ENCODE measurements at regions not wholly inside any gene's neighbourhood (a gene's known extent, or its start where the extent isn't known, plus 50 kb on each side); places are given as distances from the start of the nearest gene placed in this dataset.

DNA sequence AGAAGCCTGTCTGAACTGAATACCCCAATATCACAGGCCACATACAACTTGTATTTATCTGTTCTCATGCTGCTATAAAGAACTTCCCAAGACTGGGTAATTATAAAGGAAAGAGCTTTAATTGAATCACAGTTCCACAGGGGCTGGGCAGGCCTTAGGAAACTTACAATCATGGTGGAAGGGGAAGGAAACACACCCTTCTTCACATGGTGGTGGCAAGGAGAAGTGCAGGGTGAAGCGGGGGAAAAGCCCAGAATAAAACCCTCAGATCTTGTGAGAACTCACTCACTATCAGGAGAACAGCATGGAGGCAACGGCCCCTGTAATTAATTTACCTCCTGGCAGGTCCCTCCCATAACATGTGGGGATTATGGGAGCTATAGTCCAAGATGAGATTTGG lies 50.3 kb upstream of the FNDC1 start:
- Histone ChIP-seq H3K27me3 (ENCODE audit: control insufficient read depth in 2 of 2, insufficient read depth in 2 of 2, low read length in 2 of 2) (no peaks in the 10 kb centered on the region), H3K9me3 (ENCODE audit: control insufficient read depth in 2 of 3, low read length in 3 of 3) (no peaks in the 10 kb centered on the region), H3K27ac (ENCODE audit: low read depth, low read length) (no peak overlapping the region), H3K36me3 (ENCODE audit: control insufficient read depth in 2 of 3, insufficient read depth in 3 of 3, low read length in 3 of 3) (no peaks in the 10 kb centered on the region), H3K4me3 (ENCODE audit: low read length) (no peak overlapping the region), H3K4me1 (ENCODE audit: control insufficient read depth in 2 of 2, insufficient read depth in 2 of 2, low read length in 2 of 2) (no peaks in the 10 kb centered on the region)
- no peak for DNase-seq
- peak overlapping the region in 1 of 9 donors; percentile 26 for H3K27ac Mint-ChIP-seq
- peaks cover 0 to 2% (median 0%) of the 10 kb centered on the region in 5 donors for H3K36me3 Mint-ChIP-seq
- POLR2A ChIA-PET = no interaction called here
- H3K4me3 Mint-ChIP-seq = no peak overlapping the region
- H3K9me3 Mint-ChIP-seq = peaks cover 0 to 1% (median 0%) of the 10 kb centered on the region in 11 donors
- peaks cover 0 to 17% (median 8%) of the 10 kb centered on the region in 7 donors for H3K4me1 Mint-ChIP-seq
- ATAC-seq = peak; percentile 29
- H3K27me3 Mint-ChIP-seq = peaks cover 0 to 21% (median 0%) of the 10 kb centered on the region in 5 donors
- intact Hi-C loops (cut with micrococcal nuclease) = no loop called here
- CTCF ChIA-PET = interaction anchor here (0.9 kb wide), 1 partner anchor 11 kb away, joined by 3 read pairs; no protein-coding TSS in a partner anchor

- no peaks in the 10 kb centered on the region for H3K27me3 ChIP-seq (ENCODE audit: control insufficient read depth in 2 of 2, insufficient read depth in 2 of 2, low read length in 2 of 2)
- H3K9me3 Mint-ChIP-seq = peaks cover 0 to 1% (median 0%) of the 10 kb centered on the region in 11 donors
- H3K27ac Mint-ChIP-seq = no peak overlapping the region
- no peaks in the 10 kb centered on the region for H3K36me3 Mint-ChIP-seq
- no peaks in the 10 kb centered on the region for H3K4me1 ChIP-seq (ENCODE audit: control insufficient read depth in 2 of 2, insufficient read depth in 2 of 2, low read length in 2 of 2)
- intact Hi-C loops (cut with micrococcal nuclease) = no loop called here
- H3K4me3 ChIP-seq (ENCODE audit: low read length) = no peak overlapping the region
- DNase-seq (no peak), ATAC-seq (peak; percentile 71)
- H3K4me1 Mint-ChIP-seq = peaks cover 0 to 14% (median 6%) of the 10 kb centered on the region in 7 donors
- H3K27me3 Mint-ChIP-seq = peaks cover 0 to 11% (median 0%) of the 10 kb centered on the region in 5 donors
- no peaks in the 10 kb centered on the region for H3K36me3 ChIP-seq (ENCODE audit: control insufficient read depth in 2 of 3, insufficient read depth in 3 of 3, low read length in 3 of 3)
- H3K9me3 ChIP-seq (ENCODE audit: control insufficient read depth in 2 of 3, low read length in 3 of 3) = no peaks in the 10 kb centered on the region
- ChIA-PET POLR2A (no interaction called here), CTCF (no interaction called here)
- H3K4me3 Mint-ChIP-seq = no peak overlapping the region
- no peak overlapping the region for H3K27ac ChIP-seq (ENCODE audit: low read depth, low read length)
Measured at GRCh38 chr6:159117563-159117962, 51.6 kb upstream of the FNDC1 start.

GRCh38 chr6:159117046-159117445 lies 52.2 kb upstream of the FNDC1 start:
- intact Hi-C loops (cut with micrococcal nuclease) = no loop called here
- no peaks in the 10 kb centered on the region for H3K36me3 Mint-ChIP-seq
- no peak overlapping the region for H3K27ac ChIP-seq (ENCODE audit: low read depth, low read length)
- H3K4me3 Mint-ChIP-seq = no peak overlapping the region
- no peak overlapping the region for H3K27ac Mint-ChIP-seq
- no peaks in the 10 kb centered on the region for H3K27me3 ChIP-seq (ENCODE audit: control insufficient read depth in 2 of 2, insufficient read depth in 2 of 2, low read length in 2 of 2)
- H3K36me3 ChIP-seq (ENCODE audit: control insufficient read depth in 2 of 3, insufficient read depth in 3 of 3, low read length in 3 of 3) = no peaks in the 10 kb centered on the region
- peaks cover 0 to 14% (median 6%) of the 10 kb centered on the region in 7 donors for H3K4me1 Mint-ChIP-seq
- peaks cover 0 to 8% (median 0%) of the 10 kb centered on the region in 5 donors for H3K27me3 Mint-ChIP-seq
- ChIA-PET CTCF (no interaction called here), POLR2A (interaction anchor here (0.7 kb wide), 1 partner anchor 117 kb away, joined by 3 read pairs; the partner anchor contains the start of gene RSPH3)
- ATAC-seq (no peak), DNase-seq (no peak)
- no peaks in the 10 kb centered on the region for H3K4me1 ChIP-seq (ENCODE audit: control insufficient read depth in 2 of 2, insufficient read depth in 2 of 2, low read length in 2 of 2)
- peaks cover 0 to 1% (median 0%) of the 10 kb centered on the region in 11 donors for H3K9me3 Mint-ChIP-seq
- no peak overlapping the region for H3K4me3 ChIP-seq (ENCODE audit: low read length)
- no peaks in the 10 kb centered on the region for H3K9me3 ChIP-seq (ENCODE audit: control insufficient read depth in 2 of 3, low read length in 3 of 3)

GRCh38 chr6:159116343-159116742 lies 52.9 kb upstream of the FNDC1 start:
- Mint-ChIP-seq H3K4me3 (no peak overlapping the region), H3K9me3 (peaks cover 0 to 1% (median 0%) of the 10 kb centered on the region in 11 donors), H3K4me1 (peaks cover 0 to 13% (median 6%) of the 10 kb centered on the region in 7 donors), H3K27ac (no peak overlapping the region), H3K27me3 (peaks cover 0 to 8% (median 0%) of the 10 kb centered on the region in 5 donors), H3K36me3 (no peaks in the 10 kb centered on the region)
- ATAC-seq (peak; percentile 41), DNase-seq (no peak)
- Histone ChIP-seq H3K9me3 (ENCODE audit: control insufficient read depth in 2 of 3, low read length in 3 of 3) (no peaks in the 10 kb centered on the region), H3K27ac (ENCODE audit: low read depth, low read length) (no peak overlapping the region), H3K27me3 (ENCODE audit: control insufficient read depth in 2 of 2, insufficient read depth in 2 of 2, low read length in 2 of 2) (no peaks in the 10 kb centered on the region), H3K4me3 (ENCODE audit: low read length) (no peak overlapping the region), H3K36me3 (ENCODE audit: control insufficient read depth in 2 of 3, insufficient read depth in 3 of 3, low read length in 3 of 3) (no peaks in the 10 kb centered on the region), H3K4me1 (ENCODE audit: control insufficient read depth in 2 of 2, insufficient read depth in 2 of 2, low read length in 2 of 2) (peaks cover 0 to 1% of the 10 kb centered on the region in 2 donors)
- intact Hi-C loops (cut with micrococcal nuclease) = no loop called here
- CTCF ChIA-PET = interaction anchor here (0.8 kb wide), 1 partner anchor 17 kb away, joined by 3 read pairs; no protein-coding TSS in a partner anchor
- POLR2A ChIA-PET = interaction anchor here (0.7 kb wide), 1 partner anchor 116 kb away, joined by 3 read pairs; the partner anchor contains the start of gene RSPH3

DNA sequence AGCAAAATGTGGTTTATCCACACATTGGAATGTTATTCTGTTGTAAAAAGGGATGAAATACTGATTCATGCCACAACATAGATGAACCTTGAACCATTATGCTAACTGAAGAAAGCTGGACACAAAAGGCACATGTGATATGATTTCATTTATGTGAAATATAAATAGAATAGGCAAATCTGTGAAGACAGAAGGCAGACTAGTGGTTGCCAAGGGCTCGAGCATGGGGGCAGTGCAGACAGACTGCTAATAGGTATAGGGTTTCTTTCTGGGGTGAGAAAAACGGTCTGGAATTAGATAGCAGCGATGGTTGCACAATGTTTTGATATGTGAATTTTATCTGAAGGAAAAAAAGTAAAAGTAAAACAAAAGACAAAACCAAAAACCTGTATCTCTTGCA lies 54.6 kb upstream of the FNDC1 start:
- Mint-ChIP-seq H3K9me3 (no peaks in the 10 kb centered on the region), H3K4me3 (no peak overlapping the region), H3K4me1 (peaks cover 12 to 27% (median 18%) of the 10 kb centered on the region in 7 donors), H3K27me3 (peaks cover 0 to 6% (median 0%) of the 10 kb centered on the region in 5 donors), H3K36me3 (no peaks in the 10 kb centered on the region), H3K27ac (no peak overlapping the region)
- ATAC-seq (no peak), DNase-seq (no peak)
- Histone ChIP-seq H3K27me3 (ENCODE audit: control insufficient read depth in 2 of 2, insufficient read depth in 2 of 2, low read length in 2 of 2) (no peaks in the 10 kb centered on the region), H3K4me1 (ENCODE audit: control insufficient read depth in 2 of 2, insufficient read depth in 2 of 2, low read length in 2 of 2) (peaks cover 18 to 19% of the 10 kb centered on the region in 2 donors), H3K36me3 (ENCODE audit: control insufficient read depth in 2 of 3, insufficient read depth in 3 of 3, low read length in 3 of 3) (no peaks in the 10 kb centered on the region), H3K4me3 (ENCODE audit: low read length) (no peak overlapping the region), H3K27ac (ENCODE audit: low read depth, low read length) (no peak overlapping the region), H3K9me3 (ENCODE audit: control insufficient read depth in 2 of 3, low read length in 3 of 3) (no peaks in the 10 kb centered on the region)
- ChIA-PET POLR2A (interaction anchor here (1.4 kb wide), 1 partner anchor 11 kb away, joined by 4 read pairs; no protein-coding TSS in a partner anchor), CTCF (interaction anchor here (1.1 to 1.6 kb wide), 3 partner anchors 10 to 105 kb away, joined by 4 to 8 read pairs (median 4); no protein-coding TSS in a partner anchor)
- intact Hi-C loops (cut with micrococcal nuclease) = no loop called here

- peaks cover 0 to 2% (median 0%) of the 10 kb centered on the region in 5 donors for H3K27me3 Mint-ChIP-seq
- Histone ChIP-seq H3K36me3 (ENCODE audit: control insufficient read depth in 2 of 3, insufficient read depth in 3 of 3, low read length in 3 of 3) (no peaks in the 10 kb centered on the region), H3K27ac (ENCODE audit: low read depth, low read length) (no peak overlapping the region), H3K27me3 (ENCODE audit: control insufficient read depth in 2 of 2, insufficient read depth in 2 of 2, low read length in 2 of 2) (no peaks in the 10 kb centered on the region), H3K9me3 (ENCODE audit: control insufficient read depth in 2 of 3, low read length in 3 of 3) (no peaks in the 10 kb centered on the region), H3K4me1 (ENCODE audit: control insufficient read depth in 2 of 2, insufficient read depth in 2 of 2, low read length in 2 of 2) (peaks cover 29 to 32% of the 10 kb centered on the region in 2 donors), H3K4me3 (ENCODE audit: low read length) (no peak overlapping the region)
- ChIA-PET POLR2A (interaction anchor here (1.4 to 13.3 kb wide), 2 partner anchors 9 to 73 kb away, joined by 4 to 267 read pairs; partner anchors contain the start of gene TAGAP), CTCF (interaction anchor here (0.7 to 1.8 kb wide), 3 partner anchors 9 to 122 kb away, joined by 3 read pairs; no protein-coding TSS in a partner anchor)
- no peaks in the 10 kb centered on the region for H3K36me3 Mint-ChIP-seq
- H3K9me3 Mint-ChIP-seq = no peaks in the 10 kb centered on the region
- no peak for ATAC-seq
- peaks cover 17 to 40% (median 28%) of the 10 kb centered on the region in 7 donors for H3K4me1 Mint-ChIP-seq
- H3K4me3 Mint-ChIP-seq = no peak overlapping the region
- intact Hi-C loops (cut with micrococcal nuclease) = no loop called here
- no peak for DNase-seq
- no peak overlapping the region for H3K27ac Mint-ChIP-seq
Measured at GRCh38 chr6:159113223-159113622, 56.0 kb upstream of the FNDC1 start.
